NCI-H1694 (cell line): ENCODE measurements at regions not wholly inside any gene's neighbourhood (a gene's known extent, or its start where the extent isn't known, plus 50 kb on each side); places are given as distances from the start of the nearest gene placed in this dataset.
"Not testable (repeated sequence)": the region's sequence is repeated elsewhere in the genome, so short reads cannot be mapped to it uniquely, and the experiment has no call there.

Experiments
- DNase-seq: peaks from one replicate; lab custom pipeline; 2025; lab: John Stamatoyannopoulos, UW

DNA sequence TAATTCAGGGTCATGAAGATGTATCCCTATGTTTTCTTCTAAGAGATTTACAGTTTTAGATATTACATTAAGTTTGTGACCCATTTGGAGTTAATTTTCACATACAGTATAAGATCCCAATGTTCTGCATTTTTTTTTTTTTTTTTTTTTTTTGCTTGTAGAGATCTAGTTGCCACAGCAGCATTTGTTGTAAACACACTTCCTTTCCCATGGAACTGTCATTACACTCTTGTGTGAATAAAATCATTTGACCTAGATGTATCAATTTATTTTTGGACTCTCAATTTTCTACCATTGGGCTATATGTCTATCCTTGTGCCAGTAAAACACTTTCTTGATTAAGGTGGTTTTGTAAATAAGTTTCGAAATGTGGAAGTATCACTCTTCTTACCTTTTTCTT lies 1107.2 kb downstream of the TECRL start:
- DNase-seq = no peak

DNA sequence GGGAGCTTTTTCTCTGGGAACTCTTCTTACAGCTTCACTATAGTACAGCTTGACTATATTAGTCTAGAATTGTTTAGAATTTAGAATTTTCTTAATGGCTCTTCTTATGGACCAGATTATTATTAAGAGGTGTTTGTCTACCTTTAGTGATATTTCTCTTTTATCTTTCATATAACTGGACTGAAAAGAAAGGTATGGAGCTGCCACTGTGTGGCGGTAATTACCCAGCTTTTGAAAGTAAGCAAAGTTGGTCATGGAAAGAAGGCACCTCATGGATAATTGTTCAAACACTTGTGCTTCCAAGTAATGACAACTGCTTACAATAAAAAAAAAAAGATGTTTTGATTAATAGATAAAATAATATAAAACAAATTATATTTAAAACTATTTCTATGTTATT lies 1112.5 kb downstream of the TECRL start:
- DNase-seq = no peak

DNA sequence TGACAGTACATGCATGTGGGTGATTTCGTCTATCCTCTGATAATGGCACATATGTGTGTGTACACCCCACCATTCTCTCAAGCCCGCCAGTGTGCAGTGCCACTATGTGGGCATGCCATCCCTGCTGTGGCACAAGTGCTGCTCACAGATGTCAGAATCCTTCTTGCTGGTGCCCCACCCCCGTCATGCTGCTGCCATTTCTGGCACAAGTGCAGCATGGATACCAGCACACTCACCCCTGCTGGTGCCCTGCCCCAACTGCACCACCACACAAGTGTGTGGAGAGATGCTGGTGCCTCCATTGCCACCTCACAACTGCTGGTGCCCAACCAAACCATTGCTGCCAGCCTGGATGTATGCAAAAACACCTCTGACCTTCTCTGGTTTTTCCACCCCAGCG lies 1133.8 kb downstream of the TECRL start:
- DNase-seq = no peak

DNA sequence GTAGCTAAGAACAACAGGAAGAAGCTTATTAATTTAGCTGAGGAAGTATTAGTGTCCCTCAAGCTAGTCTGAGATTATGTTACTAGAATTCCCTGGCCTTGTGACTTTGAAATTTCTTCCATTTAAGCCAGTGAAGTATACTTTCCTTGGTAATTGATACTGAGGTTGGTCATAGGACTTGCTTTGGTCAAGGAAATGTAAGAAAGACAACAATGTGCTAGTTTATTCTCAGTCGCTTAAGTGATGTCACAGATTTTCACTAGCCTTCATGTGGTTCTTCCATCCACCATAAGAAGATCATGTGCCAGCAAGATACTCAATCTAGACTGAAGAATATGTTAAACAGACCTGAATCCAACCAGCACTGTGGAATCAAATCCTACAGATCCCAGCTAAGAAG lies 1140.1 kb downstream of the TECRL start:
- no peak for DNase-seq

DNA sequence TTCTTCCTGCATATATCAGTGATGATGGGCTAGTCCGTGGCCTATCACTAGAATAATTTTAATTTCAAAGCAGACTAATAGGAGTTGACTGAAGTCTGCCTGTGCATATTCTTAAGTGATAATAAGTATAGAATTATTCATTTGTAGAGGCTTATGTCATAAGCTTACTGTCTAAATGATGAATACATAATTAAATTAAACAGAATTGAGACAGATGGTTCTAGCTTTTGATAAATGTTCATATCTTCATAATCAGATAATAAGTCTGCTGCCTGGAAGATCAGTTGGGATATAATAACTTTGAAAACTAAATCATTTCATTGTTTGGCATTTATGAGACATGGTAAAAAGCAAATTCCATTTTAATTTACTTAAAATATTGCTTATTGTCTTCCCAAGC lies 1175.6 kb downstream of the TECRL start:
- DNase-seq = no peak

DNA sequence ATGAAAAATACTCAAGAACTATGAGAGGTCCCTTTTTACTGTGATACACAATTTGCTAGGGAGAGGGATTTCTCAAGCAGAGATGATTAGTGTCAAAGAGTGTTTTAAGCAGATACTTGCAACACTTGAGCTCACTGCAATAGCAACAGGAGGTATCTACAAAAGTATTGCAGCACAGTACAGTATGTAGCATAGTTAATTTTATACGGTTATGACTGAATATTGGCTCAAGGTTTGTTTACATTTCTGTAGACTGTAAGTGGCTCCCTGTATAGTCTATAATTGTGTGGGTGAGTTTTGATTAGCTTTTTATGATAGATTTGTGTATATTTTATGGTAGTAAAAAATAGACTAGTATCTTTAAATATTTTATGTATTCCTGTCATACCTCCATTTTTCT lies 1177.2 kb downstream of the TECRL start:
- no peak for DNase-seq

DNA sequence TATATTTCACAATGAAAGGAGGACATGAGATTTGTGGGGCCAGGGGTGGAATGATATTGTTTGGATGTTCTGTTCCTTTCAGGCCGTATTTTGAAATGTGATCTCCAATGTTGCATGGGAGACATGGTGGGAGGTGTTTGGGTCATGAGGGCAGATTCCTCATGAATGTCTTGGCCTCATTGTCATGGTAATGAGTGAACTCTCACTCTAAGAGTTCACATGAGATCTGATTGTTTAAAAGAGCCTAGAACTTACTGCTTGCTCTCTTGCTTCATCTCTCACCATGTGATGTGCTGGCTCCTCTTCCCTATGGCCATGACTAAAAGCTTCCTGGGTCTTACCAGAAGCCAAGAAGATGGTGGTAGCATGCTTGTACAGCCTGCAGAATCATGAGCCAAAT lies 1183.0 kb downstream of the TECRL start:
- no peak for DNase-seq

DNA sequence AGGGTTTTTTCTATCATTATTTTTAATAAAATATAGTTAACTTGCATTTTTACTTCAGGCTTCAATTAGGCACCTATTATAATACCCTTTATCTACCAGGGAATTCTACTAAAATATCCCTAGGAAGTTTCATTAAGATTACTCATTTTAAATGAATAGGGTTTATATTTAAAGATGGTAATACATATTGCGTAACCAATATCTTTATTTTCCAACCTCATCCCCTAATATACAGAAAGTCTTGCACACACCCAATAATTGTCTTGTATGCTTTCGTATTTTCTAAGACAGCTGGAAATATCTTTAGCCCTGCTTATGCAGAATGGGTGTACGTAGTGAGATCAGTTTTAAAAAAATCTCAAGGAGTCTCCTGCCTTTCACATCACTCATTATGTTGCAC lies 1186.8 kb downstream of the TECRL start:
- no peak for DNase-seq

DNA sequence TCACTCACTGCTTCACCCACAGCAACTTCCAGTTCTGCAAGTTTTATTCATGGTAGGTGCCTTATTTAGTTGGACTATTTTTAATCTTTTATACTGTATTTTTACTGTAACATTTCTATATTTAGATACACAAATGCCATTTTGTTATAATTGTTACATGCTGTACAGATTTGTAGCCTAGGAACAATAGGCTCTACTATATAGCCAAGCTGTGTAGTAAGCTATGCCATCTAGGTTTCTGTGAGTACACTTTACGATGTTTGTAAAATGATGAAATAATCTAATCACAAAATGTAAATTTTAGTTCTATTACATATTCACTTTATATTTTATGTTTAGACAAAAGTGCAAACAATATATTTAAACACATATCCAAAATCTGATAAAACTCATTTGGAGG lies 1187.8 kb downstream of the TECRL start:
- DNase-seq = no peak

DNA sequence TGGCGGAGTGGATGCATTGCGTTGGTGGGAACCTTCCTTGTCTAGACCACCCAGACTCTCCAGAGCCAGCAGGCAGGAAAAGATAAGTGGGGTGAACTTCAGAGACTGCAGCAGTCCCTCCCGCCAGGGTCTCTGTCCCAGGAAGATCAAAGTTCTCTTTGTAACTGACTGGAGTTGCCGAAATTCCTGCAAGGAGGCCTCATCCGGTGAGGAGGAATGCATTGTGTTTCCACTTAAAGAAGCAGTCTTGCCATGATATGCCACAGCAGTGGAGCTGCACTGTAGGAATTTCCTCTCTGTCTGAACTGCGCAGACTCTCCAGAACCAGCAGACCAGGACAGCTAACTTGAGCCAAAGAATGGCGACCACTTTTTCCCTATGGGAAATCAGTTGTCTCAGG lies 1190.4 kb downstream of the TECRL start:
- DNase-seq = no peak

DNA sequence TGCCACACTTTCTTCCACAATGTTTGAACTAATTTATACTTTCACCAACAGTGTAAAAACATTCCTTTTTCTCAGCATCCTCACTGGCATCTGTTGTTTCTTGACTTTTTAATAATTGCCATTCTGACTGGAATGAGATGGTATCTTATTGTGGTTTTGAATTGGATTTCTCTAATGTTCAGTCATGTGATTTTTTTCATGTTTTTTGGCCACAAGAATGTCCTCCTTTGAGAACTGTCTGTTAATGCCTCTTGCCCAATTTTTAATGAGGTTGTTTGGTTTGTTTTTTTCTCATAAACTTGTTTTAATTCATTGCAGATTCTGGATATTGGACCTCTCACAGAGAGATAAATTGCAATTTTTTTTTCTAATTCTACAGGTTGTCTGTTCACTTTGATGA lies 1195.2 kb downstream of the TECRL start:
- no peak for DNase-seq

DNA sequence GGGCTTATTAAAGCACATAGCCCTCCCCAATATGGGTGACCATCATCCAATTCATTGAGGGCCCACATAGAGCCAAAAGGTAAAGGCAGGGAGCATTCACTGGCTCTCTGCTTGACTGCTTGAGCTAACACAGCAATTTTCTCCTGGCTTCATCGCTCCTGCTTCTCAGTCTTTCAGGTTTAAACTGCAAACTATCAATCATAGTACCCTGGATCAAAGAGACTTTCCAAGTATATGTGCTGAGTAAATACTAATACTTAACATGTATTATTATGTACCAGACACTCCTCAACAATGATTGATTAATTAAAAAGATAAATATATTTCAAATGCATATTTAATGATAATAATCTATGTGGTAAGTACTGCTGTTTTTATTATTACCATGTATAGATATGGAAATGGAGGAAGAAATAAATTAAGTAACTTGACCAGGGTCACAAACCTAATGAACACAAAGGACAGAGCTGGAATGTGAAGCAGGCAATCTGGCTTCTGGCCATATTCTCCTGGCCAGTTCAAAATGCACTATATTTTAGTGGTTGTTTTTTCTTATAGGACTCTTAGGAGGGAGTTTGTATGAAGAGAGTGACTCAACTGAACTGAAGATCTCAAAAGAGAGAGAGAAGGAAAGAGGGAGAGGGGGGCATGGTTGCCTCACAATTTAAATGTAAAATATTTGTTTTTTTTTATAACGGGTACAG lies 1197.3 kb downstream of the TECRL start:
- no peak for DNase-seq

DNA sequence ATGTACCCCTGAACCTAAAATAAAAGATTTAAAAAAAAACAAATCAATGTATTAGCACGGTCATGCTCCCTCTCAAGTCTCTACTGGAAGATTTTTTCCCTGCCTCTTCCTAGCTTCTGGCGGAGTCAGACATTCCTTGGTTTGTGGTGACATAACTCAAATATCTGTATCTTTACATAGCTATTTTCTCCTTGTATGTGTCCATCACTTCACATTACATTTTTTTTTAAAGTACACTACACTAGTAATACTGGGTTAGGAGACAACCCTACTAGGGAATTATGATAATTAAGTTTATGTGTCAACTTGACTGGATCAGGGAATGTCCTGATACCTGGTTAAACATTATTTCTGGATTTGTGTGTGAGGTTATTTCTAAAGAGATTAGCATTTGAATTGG lies 1197.9 kb downstream of the TECRL start:
- no peak for DNase-seq

DNA sequence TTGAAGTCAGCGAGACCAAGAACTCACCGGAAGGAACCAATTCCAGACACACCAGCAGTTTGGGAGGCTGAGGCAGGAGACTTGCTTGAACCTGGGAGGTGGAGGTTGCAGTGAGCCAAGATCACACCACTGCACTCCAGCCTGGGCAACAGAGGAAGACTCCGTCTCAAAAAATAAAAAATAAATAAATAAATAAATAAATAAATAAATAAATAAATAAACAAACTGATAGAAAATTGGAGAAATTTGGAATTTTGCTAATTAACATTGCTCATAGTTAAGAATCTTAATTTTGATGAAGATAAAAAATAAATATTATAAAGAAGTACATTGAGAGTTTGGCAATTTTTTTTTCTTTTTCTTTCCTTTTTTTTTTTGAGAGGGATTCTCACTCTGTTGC lies 1216.2 kb downstream of the TECRL start:
- not testable (repeated sequence) for DNase-seq

DNA sequence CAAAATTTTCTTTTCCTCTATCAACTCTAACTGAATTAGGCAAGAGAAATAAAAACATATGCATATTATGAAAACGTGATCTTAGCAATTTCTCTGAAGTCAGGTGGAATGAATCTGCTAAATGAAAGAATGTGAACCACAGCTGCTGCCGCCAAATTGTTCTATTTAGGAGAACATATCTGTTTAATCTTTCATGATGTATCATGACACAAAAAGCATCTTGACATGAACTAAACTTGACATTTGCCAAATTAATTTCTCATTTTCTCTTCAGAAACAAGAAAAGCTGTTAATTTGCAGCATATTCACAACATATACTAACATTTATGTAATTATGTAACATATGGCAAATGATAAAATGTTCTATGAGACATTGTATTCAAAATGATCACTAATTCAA lies 1237.9 kb downstream of the TECRL start:
- DNase-seq = no peak

DNA sequence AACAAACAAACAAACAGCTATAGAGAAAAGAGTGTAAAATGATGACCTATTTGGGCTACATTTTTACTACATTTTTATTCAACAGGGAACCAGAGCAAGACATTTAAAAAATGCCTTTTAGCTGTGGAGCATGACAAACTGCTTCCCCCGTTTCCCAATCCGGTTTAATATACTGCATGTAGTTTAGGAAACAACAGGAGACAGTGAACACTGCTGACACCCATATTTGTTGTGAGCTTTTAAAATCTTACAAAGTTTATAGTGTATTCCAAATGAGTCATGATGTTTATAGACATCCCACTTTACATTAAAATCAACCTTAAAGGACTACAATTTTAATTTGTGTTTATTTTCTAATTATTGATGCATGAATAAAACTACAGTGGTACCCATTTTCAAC lies 1238.3 kb downstream of the TECRL start:
- no peak for DNase-seq

DNA sequence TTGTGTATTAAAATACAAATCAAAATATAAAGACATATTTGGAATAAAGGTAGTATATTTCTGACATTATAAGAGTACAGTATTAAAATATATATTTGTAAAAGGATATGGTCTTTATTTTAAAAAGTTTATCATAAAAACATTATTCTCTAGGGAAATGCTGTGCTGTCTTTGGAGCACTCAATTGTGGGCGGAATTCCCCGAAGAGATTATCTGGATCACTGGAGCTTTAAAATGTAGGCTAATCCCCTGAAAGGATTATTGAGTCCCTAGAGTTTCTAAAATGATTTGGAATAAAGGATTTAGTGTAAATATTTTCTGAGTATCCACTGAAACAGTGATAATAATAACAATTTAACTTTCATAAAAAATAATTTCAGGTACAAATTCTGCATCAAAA lies 1239.4 kb downstream of the TECRL start:
- no peak for DNase-seq

DNA sequence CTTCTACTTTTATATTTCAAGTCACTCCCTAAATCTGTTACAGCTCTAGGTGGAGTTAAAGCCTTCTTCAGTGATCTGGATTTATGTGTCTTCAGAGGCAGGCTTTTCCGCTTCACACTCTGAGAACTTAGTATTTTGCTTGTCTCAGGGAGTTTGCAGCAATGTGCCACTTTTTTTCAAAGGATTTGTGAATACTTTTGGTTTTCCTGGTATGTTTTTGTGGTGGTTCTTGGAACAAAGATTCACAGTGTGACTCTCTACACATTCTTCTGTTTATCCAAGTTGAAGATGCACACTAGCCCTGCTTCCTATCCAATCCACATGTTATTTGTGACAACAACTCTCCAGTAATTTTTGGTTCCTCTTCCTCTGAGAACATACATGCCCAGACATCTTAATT lies 1253.7 kb downstream of the TECRL start:
- no peak for DNase-seq

DNA sequence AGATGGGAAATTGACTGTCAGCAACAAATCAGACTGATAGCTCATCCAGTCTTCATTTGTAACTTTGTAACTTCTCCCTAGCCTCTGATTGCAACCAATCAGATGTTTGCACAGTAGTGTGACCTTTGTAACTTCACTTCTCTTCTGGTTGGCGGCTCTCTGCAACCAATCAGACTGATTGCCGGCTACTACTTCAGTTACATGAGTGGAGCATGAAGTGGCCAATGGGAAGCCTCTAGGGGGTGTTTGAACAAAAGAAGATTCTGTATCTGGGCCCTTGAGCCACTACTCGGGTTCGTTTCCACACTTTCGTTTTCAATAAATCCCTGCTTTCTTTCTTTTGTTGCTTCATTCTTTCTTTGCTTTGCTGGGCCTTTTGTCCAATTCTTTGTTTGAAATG lies 1285.8 kb downstream of the TECRL start:
- no peak for DNase-seq

DNA sequence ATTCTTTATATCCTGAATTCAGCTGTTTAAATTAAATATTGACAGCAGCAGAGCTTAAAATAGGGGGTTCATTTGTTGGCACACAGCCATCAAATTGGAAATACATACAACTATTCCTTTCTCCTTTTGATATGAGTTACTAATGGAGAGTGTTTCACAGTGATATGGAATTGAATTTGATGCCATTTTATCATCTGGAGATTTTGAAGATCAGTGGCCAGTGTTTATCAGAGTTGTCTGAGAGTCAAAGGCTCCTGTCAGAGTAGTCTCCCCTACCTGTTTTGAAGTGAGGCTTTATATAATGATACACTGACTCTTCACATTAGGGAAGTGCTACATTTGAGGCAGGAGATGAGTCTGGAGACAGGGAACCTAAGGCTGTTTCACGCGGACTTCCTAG lies 1286.3 kb downstream of the TECRL start:
- DNase-seq = no peak

DNA sequence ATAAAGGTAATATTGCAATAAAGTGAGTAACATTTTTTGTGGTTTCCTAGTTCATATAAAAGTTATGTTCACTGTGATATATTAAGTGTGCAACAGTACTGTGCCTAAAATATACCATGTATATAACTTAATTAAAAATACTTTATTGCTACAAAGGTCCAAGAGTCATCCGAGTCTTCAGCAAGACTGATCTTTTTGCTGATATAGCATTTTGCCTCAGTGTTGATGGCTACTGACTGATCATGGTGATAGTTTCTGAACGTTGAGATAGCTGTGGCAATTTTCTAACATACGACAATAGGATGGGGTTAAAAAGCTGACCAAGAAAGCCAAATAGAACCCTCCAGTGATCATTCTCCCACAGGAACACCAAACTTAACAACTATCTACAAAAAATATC lies 1302.7 kb downstream of the TECRL start:
- DNase-seq = no peak

DNA sequence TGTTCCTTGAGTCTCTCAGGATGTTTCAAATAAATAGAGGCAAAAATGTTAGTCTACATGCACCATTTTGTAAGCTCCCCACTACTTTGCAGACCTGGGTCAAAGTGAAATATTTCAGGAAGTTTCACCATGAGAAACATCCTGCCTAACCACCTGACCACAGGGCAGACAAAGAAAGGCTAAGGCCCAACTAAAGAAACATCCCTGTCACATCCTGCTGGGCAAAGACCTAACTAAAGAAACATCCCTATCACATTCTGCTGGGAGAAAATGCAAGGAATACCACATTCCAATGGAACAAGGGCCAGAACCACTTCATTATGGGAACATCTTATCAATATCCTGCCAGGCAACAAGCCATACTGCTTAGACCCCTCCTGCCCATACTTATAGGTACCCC lies 1303.4 kb downstream of the TECRL start:
- no peak for DNase-seq

DNA sequence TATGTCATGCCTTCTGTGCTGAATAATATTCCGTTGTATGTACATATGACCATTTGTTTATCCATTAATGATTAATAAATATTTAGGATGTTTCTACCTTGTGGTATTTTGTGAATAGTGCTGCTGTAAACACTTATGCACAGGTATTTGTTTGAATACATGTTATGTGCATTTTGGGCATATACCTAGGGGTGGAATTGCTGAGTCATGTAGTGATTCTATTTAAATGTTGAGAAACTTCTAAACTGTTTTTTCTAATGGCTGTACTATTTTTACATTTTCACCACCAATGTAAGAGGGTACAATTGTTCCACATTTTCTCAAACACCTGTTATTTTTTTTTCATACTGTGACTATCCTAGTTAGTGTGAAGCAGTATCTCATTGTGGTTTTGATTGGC lies 1318.6 kb downstream of the TECRL start:
- no peak for DNase-seq

DNA sequence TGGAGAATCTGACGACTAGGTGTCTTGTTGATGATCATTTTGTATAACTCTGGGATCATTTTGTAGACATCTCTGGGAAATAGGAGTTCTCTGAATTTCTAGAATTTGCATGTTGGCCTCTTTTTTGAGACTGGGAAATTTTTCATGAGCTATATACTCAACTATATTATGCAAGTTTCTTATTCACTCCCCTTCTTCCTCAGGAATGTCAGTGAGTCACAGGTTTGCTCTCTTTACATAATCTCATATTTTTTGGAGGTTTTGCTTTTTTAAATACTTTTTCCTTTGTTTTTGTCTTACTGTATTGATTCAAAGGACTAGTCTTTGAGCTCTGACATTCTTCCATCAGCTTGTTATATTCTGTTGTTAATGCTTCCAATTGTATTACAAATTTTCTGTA lies 1324.2 kb downstream of the TECRL start:
- DNase-seq = no peak

DNA sequence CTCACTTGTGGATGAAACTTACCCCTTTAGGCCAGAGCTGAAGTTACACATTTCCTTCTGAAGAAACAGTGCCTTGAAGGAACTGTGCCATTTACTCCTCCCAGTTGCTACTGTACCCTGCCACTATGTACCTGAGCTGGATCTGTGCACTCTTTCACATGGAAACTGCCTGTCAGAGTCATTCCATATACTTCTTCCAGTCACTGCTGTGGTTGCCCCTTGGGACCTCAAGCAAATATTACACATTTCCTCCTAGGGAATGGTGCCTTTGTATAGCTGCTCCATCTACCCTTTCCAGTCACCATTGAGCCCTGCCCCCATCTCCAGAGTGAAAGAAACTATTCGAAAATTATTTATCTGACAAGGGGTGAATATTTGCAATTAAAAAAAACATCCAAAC lies 1328.3 kb downstream of the TECRL start:
- DNase-seq = no peak
